Lower leg skin (tissue), 4 donors: ENCODE measurements at regions not wholly inside any gene's neighbourhood (a gene's known extent, or its start where the extent isn't known, plus 50 kb on each side); places are given as distances from the start of the nearest gene placed in this dataset.

ENCODE experiments used
- DNase-seq, 2 donors: peaks; one replicate each; pipeline ENCODE4 v3.0.0-alpha.2; 2019; ENCODE audit warnings: low spot score in 2 of 2
- H3K4me3 ChIP-seq: fragments of 200-600 bp; sonication (generic); 2 replicates; pipeline ENCODE4 v1.5.1; 2017; ENCODE audit warnings: mild to moderate bottlenecking, low read depth; ENCODE audit not compliant: poor library complexity, severe bottlenecking
- POLR2A ChIP-seq, 2 donors: fragments of 450-650 bp; IDR thresholded peaks; one replicate each; pipeline ENCODE4 v1.6.1; 2016 to 2017; ENCODE audit warnings: antibody characterized with exemption in 2 of 2, mild to moderate bottlenecking in 1 of 2, moderate library complexity in 1 of 2
- WGBS, 2 donors: methylation state at CpG; one replicate each; pipeline ENCODE4 v1.1.5; 2018; 5-methylcytosine and 5-hydroxymethylcytosine counted together
- intact Hi-C: fragments of 100-400 bp; cut with DNase I; formaldehyde crosslinking; loops from one replicate; pipeline ENCODE4 v1.15.0; 2023; ENCODE audit warnings: low total_unique reads
- TF ChIP-seq, protein P1 (sequence below), 3 donors: fragments of 450-650 bp; IDR thresholded peaks; one replicate each; pipeline ENCODE4 v1.5.1; 2016; ENCODE audit warnings: antibody characterized with exemption in 3 of 3, mild to moderate bottlenecking in 3 of 3, moderate library complexity in 2 of 3

DNA sequence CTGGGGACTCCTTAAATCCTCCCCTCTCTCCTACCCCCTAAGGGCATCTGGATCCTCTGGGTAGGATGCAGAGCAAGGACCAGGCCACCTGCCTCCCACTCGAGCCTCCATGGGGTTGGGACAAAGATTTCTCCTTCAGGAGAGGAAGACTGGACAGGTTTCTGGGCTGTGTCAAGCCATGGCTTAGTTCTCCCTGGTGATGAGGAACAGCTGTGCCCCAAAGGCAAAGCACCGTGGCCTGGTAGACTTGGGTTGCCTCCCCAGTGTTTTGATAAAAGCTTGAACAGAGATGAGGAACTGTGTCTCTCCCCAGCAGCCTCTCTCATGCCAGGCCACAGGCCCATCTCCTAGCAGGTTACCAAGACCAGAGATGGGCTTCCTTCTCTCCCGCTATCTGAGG is 238.3 kb downstream of the WDR11 start:
- H3K4me3 ChIP-seq = no peak overlapping the region
- TF ChIP-seq POLR2A (IDR thresholded peaks at IDR 0.05) = no peak
- TF ChIP-seq, protein P1, sequence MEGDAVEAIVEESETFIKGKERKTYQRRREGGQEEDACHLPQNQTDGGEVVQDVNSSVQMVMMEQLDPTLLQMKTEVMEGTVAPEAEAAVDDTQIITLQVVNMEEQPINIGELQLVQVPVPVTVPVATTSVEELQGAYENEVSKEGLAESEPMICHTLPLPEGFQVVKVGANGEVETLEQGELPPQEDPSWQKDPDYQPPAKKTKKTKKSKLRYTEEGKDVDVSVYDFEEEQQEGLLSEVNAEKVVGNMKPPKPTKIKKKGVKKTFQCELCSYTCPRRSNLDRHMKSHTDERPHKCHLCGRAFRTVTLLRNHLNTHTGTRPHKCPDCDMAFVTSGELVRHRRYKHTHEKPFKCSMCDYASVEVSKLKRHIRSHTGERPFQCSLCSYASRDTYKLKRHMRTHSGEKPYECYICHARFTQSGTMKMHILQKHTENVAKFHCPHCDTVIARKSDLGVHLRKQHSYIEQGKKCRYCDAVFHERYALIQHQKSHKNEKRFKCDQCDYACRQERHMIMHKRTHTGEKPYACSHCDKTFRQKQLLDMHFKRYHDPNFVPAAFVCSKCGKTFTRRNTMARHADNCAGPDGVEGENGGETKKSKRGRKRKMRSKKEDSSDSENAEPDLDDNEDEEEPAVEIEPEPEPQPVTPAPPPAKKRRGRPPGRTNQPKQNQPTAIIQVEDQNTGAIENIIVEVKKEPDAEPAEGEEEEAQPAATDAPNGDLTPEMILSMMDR (IDR thresholded peaks at IDR 0.05) = no peak
- intact Hi-C loops = no loop called here
- DNase-seq = no peak
- 53 to 69% methylated on average over 3 of the region's 3 CpGs for WGBS, 2 donors

DNA sequence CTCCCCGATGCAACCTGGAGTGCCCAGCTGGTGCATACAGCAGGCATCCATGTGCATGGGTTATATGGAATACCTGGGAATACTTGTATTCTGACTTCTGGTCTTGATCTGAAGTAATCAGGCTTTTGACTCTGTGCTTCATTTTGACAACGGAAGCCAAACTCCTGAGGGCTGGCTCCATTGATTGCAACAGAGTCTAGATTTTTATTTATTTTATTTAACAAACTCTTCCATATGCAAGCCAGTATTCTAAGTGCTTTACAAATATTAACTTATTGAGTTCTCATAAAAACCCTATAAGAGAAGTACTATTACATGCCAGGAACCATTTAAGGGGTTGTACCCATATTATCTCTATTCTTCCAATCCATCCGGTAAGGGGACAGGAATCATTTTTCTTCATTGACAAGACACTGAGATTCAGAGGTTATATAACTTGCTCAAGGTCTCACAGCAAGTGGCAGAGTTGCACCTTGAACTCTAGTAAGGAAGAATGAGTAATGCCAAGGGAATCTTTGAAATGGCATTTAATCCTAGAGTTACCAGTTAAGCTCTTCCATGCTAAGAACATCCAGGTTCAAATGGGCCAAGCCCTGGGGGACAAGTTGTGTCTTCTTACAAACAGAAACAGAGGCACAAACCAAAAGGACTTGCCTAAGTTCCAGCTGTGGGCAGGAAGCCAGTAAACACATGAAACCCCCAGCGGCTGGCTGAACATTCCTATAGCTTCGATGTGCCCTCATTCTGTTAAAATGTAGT is 241.0 kb downstream of the WDR11 start:
- no peak for DNase-seq
- H3K4me3 ChIP-seq = no peak overlapping the region
- WGBS, 2 donors = 62 to 73% methylated on average over 5 of the region's 5 CpGs
- intact Hi-C loops = no loop called here
- no peak for TF ChIP-seq POLR2A (IDR thresholded peaks at IDR 0.05)
- TF ChIP-seq, protein P1 (IDR thresholded peaks at IDR 0.05) = no peak

- no peak for TF ChIP-seq POLR2A (IDR thresholded peaks at IDR 0.05)
- TF ChIP-seq, protein P1 (IDR thresholded peaks at IDR 0.05) = no peak
- DNase-seq = no peak
- intact Hi-C loops = no loop called here
- H3K4me3 ChIP-seq = no peak overlapping the region
- 62 to 73% methylated on average over 1 of the region's 1 CpG for WGBS, 2 donors
Measured at GRCh38 chr10:121092720-121093095, 241.5 kb downstream of the WDR11 start.

GRCh38 chr10:121096617-121097431 is 245.7 kb downstream of the WDR11 start:
- H3K4me3 ChIP-seq = no peak overlapping the region
- 77 to 79% methylated on average over 8 of the region's 8 CpGs for WGBS, 2 donors
- intact Hi-C loops = no loop called here
- no peak for TF ChIP-seq POLR2A (IDR thresholded peaks at IDR 0.05)
- TF ChIP-seq, protein P1 (IDR thresholded peaks at IDR 0.05) = no peak
- DNase-seq = no peak

DNA sequence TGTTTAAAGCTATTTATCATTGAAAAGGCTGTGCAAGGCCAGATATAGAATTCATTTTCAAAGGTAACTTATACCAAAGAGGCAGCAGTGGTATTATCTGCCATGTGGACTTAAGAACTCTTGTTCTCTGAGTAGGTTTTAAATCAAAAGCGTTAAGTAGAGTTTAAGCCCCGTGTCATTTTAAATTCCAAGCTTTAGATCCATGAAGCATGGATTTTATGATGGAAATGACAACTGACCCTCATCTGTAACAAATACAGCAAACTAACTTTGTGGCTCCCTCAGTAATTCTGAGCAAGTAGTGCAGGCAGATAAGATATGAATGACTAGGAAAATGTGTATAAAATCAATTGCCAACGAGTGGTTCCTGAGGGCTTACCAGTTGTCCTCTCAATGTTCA is 247.0 kb downstream of the WDR11 start:
- no peak overlapping the region for H3K4me3 ChIP-seq
- WGBS, 2 donors = 71 to 74% methylated on average over 3 of the region's 3 CpGs
- intact Hi-C loops = no loop called here
- DNase-seq = no peak
- TF ChIP-seq POLR2A (IDR thresholded peaks at IDR 0.05) = no peak
- TF ChIP-seq, protein P1 (IDR thresholded peaks at IDR 0.05) = no peak
